Astrocyte (in vitro differentiated cells and primary cell): ENCODE measurements at regions not wholly inside any gene's neighbourhood (a gene's known extent, or its start where the extent isn't known, plus 50 kb on each side); places are given as distances from the start of the nearest gene placed in this dataset.

Experiments
- DNase-seq: peaks from one replicate; pipeline ENCODE4 v3.0.0-alpha.2; 2010; ENCODE audit warnings: low read depth
- FAIRE-seq: peaks from 2 replicates; lab custom pipeline; 2011; peaks lifted over from hg19 to GRCh38; lab: Jason Lieb, UNC
- H2AFZ ChIP-seq: 2 replicates; pipeline ENCODE4 v1.6.0; 2012; ENCODE audit warnings: low read depth, low read length, inconsistent platforms
- H3K27ac ChIP-seq: 2 replicates; pipeline ENCODE4 v1.5.1; 2011; ENCODE audit warnings: low read depth, low read length, inconsistent platforms
- H3K27me3 ChIP-seq: 2 replicates; pipeline ENCODE4 v1.6.0; 2011; ENCODE audit warnings: low read length, inconsistent platforms; ENCODE audit not compliant: insufficient read depth
- H3K36me3 ChIP-seq: 2 replicates; pipeline ENCODE4 v1.5.1; 2011; ENCODE audit warnings: low read length, inconsistent platforms; ENCODE audit not compliant: insufficient read depth
- H3K4me1 ChIP-seq: 2 replicates; pipeline ENCODE4 v1.5.1; 2011; ENCODE audit warnings: low read length, inconsistent platforms; ENCODE audit not compliant: insufficient read depth
- H3K4me2 ChIP-seq: 2 replicates; pipeline ENCODE4 v1.6.0; 2012; ENCODE audit warnings: low read length, inconsistent platforms
- H3K4me3 ChIP-seq: 2 replicates; pipeline ENCODE4 v1.5.1; 2011; ENCODE audit warnings: low read depth, mild to moderate bottlenecking, low read length, inconsistent platforms; ENCODE audit not compliant: insufficient read depth
- H3K79me2 ChIP-seq: 2 replicates; pipeline ENCODE4 v1.6.0; 2012; ENCODE audit warnings: mild to moderate bottlenecking, low read length, inconsistent platforms; ENCODE audit not compliant: insufficient read depth
- H3K9ac ChIP-seq: 2 replicates; pipeline ENCODE4 v1.6.0; 2012; ENCODE audit warnings: mild to moderate bottlenecking, low read length, inconsistent platforms
- H3K9me3 ChIP-seq: 2 replicates; pipeline ENCODE4 v1.5.1; 2012; ENCODE audit warnings: low read depth, mild to moderate bottlenecking, low read length, inconsistent platforms; ENCODE audit not compliant: insufficient read depth
- H4K20me1 ChIP-seq: 2 replicates; pipeline ENCODE4 v1.6.0; 2012; ENCODE audit warnings: low read length, inconsistent platforms; ENCODE audit not compliant: insufficient read depth
- H3K27ac Mint-ChIP-seq: one replicate; pipeline ENCODE4 v1.8.0; 2021; ENCODE audit warnings: mild to moderate bottlenecking, mixed read lengths; ENCODE audit not compliant: unreplicated experiment
- H3K27me3 Mint-ChIP-seq: one replicate; pipeline ENCODE4 v1.8.0; 2021; ENCODE audit warnings: low read depth, mixed read lengths; ENCODE audit not compliant: unreplicated experiment
- H3K36me3 Mint-ChIP-seq: one replicate; pipeline ENCODE4 v1.8.0; 2021; ENCODE audit warnings: low read depth, mixed read lengths; ENCODE audit not compliant: unreplicated experiment
- H3K4me1 Mint-ChIP-seq: one replicate; pipeline ENCODE4 v1.8.0; 2021; ENCODE audit warnings: low read depth, mixed read lengths; ENCODE audit not compliant: unreplicated experiment
- H3K4me3 Mint-ChIP-seq: one replicate; pipeline ENCODE4 v1.8.0; 2021; ENCODE audit warnings: mild to moderate bottlenecking, moderate library complexity, mixed read lengths; ENCODE audit not compliant: unreplicated experiment
- H3K9me3 Mint-ChIP-seq: one replicate; pipeline ENCODE4 v1.8.0; 2021; ENCODE audit warnings: mild to moderate bottlenecking, mixed read lengths; ENCODE audit not compliant: unreplicated experiment
- EZH2 ChIP-seq: IDR thresholded peaks from 2 replicates; pipeline ENCODE4 v1.6.1; 2012; ENCODE audit warnings: mild to moderate bottlenecking, low read length, inconsistent platforms; ENCODE audit not compliant: insufficient read depth
- TF ChIP-seq, protein P1 (sequence below): IDR thresholded peaks from 2 replicates; pipeline ENCODE4 v1.5.1; 2011; ENCODE audit warnings: low read depth, mild to moderate bottlenecking, inconsistent platforms, low read length, moderate library complexity; ENCODE audit not compliant: insufficient read depth

DNA sequence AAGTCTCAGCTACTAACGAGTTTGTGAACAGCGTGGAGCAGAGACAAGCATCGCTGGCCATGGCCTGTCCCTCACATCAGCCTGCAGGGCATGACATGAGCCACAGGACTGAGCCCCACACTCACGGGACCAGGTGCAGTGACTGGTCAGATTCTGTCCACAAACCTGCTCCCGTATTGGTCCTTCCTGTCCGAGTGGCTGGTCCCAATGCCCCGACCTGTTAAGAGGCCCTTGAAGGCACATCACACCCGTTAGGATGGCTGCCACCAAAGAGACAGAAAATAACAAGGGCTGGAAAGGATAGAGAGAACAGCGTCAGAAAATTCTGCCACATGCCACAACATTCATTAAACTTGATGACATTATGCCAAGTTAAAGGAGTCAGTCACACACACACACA, 403.2 kb upstream of the MYT1L start:
- Mint-ChIP-seq H3K4me1 (peaks cover 5% of the 10 kb centered on the region), H3K4me3 (no peak overlapping the region), H3K36me3 (no peaks in the 10 kb centered on the region), H3K27ac (no peak overlapping the region), H3K9me3 (no peaks in the 10 kb centered on the region), H3K27me3 (peaks cover 52% of the 10 kb centered on the region)
- no peak overlapping the region for H3K9ac ChIP-seq
- FAIRE-seq, result no peak
- no peaks in the 10 kb centered on the region for H3K27me3 ChIP-seq
- DNase-seq, result no peak
- H3K4me1 ChIP-seq, result no peaks in the 10 kb centered on the region
- H4K20me1 ChIP-seq, result no peaks in the 10 kb centered on the region
- no peak overlapping the region for H3K4me3 ChIP-seq
- no peak overlapping the region for H3K4me2 ChIP-seq
- no peak for TF ChIP-seq EZH2
- TF ChIP-seq, protein P1, sequence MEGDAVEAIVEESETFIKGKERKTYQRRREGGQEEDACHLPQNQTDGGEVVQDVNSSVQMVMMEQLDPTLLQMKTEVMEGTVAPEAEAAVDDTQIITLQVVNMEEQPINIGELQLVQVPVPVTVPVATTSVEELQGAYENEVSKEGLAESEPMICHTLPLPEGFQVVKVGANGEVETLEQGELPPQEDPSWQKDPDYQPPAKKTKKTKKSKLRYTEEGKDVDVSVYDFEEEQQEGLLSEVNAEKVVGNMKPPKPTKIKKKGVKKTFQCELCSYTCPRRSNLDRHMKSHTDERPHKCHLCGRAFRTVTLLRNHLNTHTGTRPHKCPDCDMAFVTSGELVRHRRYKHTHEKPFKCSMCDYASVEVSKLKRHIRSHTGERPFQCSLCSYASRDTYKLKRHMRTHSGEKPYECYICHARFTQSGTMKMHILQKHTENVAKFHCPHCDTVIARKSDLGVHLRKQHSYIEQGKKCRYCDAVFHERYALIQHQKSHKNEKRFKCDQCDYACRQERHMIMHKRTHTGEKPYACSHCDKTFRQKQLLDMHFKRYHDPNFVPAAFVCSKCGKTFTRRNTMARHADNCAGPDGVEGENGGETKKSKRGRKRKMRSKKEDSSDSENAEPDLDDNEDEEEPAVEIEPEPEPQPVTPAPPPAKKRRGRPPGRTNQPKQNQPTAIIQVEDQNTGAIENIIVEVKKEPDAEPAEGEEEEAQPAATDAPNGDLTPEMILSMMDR, result no peak
- H3K27ac ChIP-seq, result no peak overlapping the region
- H3K79me2 ChIP-seq, result no peaks in the 10 kb centered on the region
- H3K36me3 ChIP-seq, result no peaks in the 10 kb centered on the region
- no peak overlapping the region for H2AFZ ChIP-seq
- H3K9me3 ChIP-seq, result peaks cover 6% of the 10 kb centered on the region

DNA sequence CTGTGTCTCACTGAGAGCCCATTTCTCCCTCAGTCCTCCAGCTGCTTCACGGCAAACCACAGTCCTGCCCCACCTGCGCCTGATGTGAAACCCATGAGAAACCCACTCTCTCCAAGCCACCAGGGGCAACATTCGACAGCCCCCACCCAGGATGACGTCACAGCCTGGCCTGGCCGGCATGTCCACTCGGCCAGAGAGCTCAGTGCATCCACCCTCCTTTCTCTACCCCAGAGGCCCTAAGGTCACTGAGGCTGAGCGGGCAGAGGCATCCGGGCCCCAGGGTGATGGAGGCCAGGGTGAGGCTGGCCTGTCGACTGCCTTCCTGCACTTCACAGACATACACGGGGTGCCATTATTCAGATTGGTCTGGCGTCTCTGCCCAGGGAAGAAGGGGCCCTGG, 402.7 kb upstream of the MYT1L start:
- Histone ChIP-seq H3K9ac (no peak overlapping the region), H3K36me3 (no peaks in the 10 kb centered on the region), H3K79me2 (no peaks in the 10 kb centered on the region), H3K27me3 (no peaks in the 10 kb centered on the region), H3K4me1 (no peaks in the 10 kb centered on the region), H3K4me3 (no peak overlapping the region), H3K4me2 (no peak overlapping the region), H3K9me3 (peaks cover 2% of the 10 kb centered on the region), H3K27ac (no peak overlapping the region), H4K20me1 (no peaks in the 10 kb centered on the region), H2AFZ (no peak overlapping the region)
- DNase-seq (no peak), FAIRE-seq (no peak)
- H3K27me3 Mint-ChIP-seq, result peaks cover 51% of the 10 kb centered on the region
- peaks cover 2% of the 10 kb centered on the region for H3K9me3 Mint-ChIP-seq
- no peak overlapping the region for H3K4me3 Mint-ChIP-seq
- no peak for TF ChIP-seq EZH2
- TF ChIP-seq, protein P1, result no peak
- H3K36me3 Mint-ChIP-seq, result no peaks in the 10 kb centered on the region
- H3K27ac Mint-ChIP-seq, result no peak overlapping the region
- peaks cover 5% of the 10 kb centered on the region for H3K4me1 Mint-ChIP-seq

DNA sequence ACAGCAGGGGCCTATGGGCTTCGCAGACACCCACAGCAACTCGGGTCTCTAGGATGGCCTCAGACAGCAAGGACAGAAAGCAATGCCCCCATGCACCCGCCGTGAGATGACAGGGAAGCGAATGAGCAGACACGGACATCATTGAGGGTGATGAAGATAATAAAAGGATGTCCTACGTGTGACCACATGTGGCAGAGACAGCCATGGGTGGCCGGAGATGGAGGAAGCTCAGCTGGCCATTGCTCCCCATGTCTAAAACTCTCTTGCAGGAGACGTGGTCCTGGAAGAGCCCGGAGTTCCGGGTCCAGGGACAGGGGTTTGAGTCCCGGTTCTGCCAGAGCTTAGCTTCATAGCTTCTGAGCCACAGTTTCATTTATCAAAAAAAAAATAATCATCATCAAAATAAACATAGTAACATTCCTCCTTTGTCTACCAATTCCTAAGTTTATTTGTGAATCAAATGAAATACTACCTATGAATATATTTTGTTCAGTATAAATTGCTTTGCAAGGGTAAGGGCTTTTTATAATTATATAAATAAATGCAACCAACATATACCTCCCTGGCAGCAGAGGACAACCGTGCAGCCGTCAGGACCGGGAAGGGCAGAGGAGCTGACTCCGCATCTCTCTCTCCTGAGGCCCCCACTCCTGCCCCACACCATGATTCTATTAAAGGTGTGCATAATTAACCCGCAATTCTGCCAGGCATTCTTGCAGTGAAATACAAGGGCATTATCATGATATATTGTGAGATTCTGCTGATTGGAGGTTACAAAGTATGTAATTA, 401.4 kb upstream of the MYT1L start:
- peaks cover 4% of the 10 kb centered on the region for H3K9me3 ChIP-seq
- no peak for DNase-seq
- FAIRE-seq, result no peak

More for the DNA sequence above, 401.4 kb upstream of the MYT1L start:
- Histone ChIP-seq H3K27ac (no peak overlapping the region), H2AFZ (no peak overlapping the region), H3K27me3 (no peaks in the 10 kb centered on the region), H3K4me2 (no peak overlapping the region), H3K4me1 (no peaks in the 10 kb centered on the region), H3K4me3 (no peak overlapping the region), H3K79me2 (no peaks in the 10 kb centered on the region), H3K36me3 (no peaks in the 10 kb centered on the region), H4K20me1 (no peaks in the 10 kb centered on the region), H3K9ac (no peak overlapping the region)
- TF ChIP-seq, protein P1, result no peak
- TF ChIP-seq EZH2, result no peak
- H3K9me3 Mint-ChIP-seq, result peaks cover 2% of the 10 kb centered on the region
- no peak overlapping the region for H3K27ac Mint-ChIP-seq
- no peaks in the 10 kb centered on the region for H3K36me3 Mint-ChIP-seq
- H3K4me1 Mint-ChIP-seq, result peaks cover 5% of the 10 kb centered on the region
- no peak overlapping the region for H3K4me3 Mint-ChIP-seq
- peaks cover 52% of the 10 kb centered on the region for H3K27me3 Mint-ChIP-seq
